AG09309 (cell line): ENCODE measurements at regions not wholly inside any gene's neighbourhood (a gene's known extent, or its start where the extent isn't known, plus 50 kb on each side); places are given as distances from the start of the nearest gene placed in this dataset.

Experiments used
- DNase-seq: peaks from one replicate; pipeline ENCODE4 v3.0.0-alpha.2; 2010; ENCODE audit warnings: low read depth
- H3K4me3 ChIP-seq: 2 replicates; pipeline ENCODE4 v1.5.1; 2011; ENCODE audit warnings: mild to moderate bottlenecking, low read depth, low read length, moderate library complexity; ENCODE audit not compliant: control insufficient read depth
- CTCF ChIP-seq: IDR thresholded peaks from 2 replicates; pipeline ENCODE4 v1.5.1; 2011; ENCODE audit warnings: mild to moderate bottlenecking, low read depth, low read length, inconsistent platforms; ENCODE audit not compliant: insufficient read depth, control insufficient read depth; ENCODE audit errors: missing control alignments

- H3K4me3 ChIP-seq: no peak overlapping the region
- DNase-seq: no peak
- TF ChIP-seq CTCF: no peak
Observed at GRCh38 chr9:129379181-129379836, 201.2 kb upstream of the IER5L start.

DNA sequence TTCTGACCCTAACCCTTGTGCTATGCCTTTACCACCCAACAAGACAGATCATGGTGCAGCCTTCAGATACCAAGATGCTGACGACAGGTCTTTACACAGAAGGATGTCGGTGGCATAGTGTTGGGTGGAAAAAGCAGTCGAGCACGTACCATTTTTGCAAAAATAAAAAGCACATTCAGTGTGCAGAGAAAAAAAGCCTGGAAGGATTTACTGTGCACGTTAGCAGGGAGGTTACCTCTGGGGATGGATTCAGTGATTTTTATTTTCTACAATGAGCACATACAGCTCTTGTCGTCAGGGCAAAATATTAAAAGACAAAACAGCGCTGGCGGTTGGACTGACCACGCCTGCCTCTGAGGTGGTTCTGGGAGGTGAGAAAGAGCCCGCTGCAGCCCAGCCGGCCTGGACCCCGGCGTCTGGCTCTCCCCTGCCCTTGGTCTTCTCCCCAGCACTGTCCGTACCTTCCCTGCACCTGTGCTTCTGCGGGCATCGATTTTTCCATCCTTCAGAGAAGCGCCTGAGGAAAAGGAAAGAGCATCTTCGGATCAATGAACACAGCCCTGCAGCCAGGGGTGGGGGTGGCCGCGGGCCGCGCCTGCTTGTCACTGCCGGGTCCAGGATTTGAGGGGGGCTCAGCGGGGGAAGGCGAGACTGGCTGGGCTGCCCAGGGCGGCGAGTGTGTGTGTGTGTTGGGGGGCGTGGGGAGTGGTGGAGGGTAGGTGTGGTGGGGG, 200.0 kb upstream of the IER5L start:
- no peak overlapping the region for H3K4me3 ChIP-seq
- TF ChIP-seq CTCF: no peak
- no peak for DNase-seq

DNA sequence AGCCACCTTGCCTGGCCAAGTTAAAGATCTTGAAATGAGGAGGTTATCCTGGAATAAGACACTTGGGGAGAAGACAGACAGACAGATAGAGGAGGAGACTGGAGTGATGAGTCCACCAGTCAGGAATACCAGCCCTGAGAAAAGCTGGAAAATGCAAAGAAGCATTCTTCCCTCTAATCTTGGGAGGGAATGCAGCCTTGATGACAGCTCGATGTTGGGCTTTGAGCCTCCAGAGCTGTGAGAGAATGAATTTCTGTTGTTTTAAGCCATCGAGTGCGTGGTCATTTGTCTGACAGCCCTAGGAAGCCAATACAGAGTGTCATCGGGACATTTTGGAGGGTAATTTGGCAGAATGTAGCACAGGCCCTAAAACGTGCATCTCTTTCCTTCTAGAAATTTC, 199.1 kb upstream of the IER5L start:
- no peak for TF ChIP-seq CTCF
- no peak overlapping the region for H3K4me3 ChIP-seq
- DNase-seq: no peak

- no peak overlapping the region for H3K4me3 ChIP-seq
- no peak for DNase-seq
- TF ChIP-seq CTCF: no peak
Observed at GRCh38 chr9:129375845-129376244, 197.8 kb upstream of the IER5L start.

- H3K4me3 ChIP-seq: no peak overlapping the region
- no peak for TF ChIP-seq CTCF
- DNase-seq: no peak
Observed at GRCh38 chr9:129374651-129375050, 196.6 kb upstream of the IER5L start.

- no peak overlapping the region for H3K4me3 ChIP-seq
- no peak for DNase-seq
- no peak for TF ChIP-seq CTCF
Observed at GRCh38 chr9:129374231-129374630, 196.2 kb upstream of the IER5L start.

- no peak overlapping the region for H3K4me3 ChIP-seq
- no peak for TF ChIP-seq CTCF
- DNase-seq: no peak
Observed at GRCh38 chr9:129373361-129373760, 195.3 kb upstream of the IER5L start.
